RPMI7951 (cell line): ENCODE measurements at regions not wholly inside any gene's neighbourhood (a gene's known extent, or its start where the extent isn't known, plus 50 kb on each side); places are given as distances from the start of the nearest gene placed in this dataset.
"Not testable (repeated sequence)": the region's sequence is repeated elsewhere in the genome, so short reads cannot be mapped to it uniquely, and the experiment has no call there.

Experiments
- DNase-seq: peaks from one replicate; pipeline ENCODE4 v3.0.0-alpha.2; 2012; ENCODE audit warnings: low read depth

- DNase-seq = no peak
Observed at GRCh38 chrX:121854614-121854911, 807.2 kb downstream of the GLUD2 start.

- DNase-seq = no peak
Observed at GRCh38 chrX:121858867-121859647, 811.6 kb downstream of the GLUD2 start.

- DNase-seq = no peak
Observed at GRCh38 chrX:121863976-121864375, 816.6 kb downstream of the GLUD2 start.

- no peak for DNase-seq
Observed at GRCh38 chrX:121864561-121864960, 817.2 kb downstream of the GLUD2 start.

GRCh38 chrX:121869876-121870477 is 822.6 kb downstream of the GLUD2 start:
- no peak for DNase-seq

- no peak for DNase-seq
Observed at GRCh38 chrX:121871122-121871521, 823.7 kb downstream of the GLUD2 start.

- DNase-seq = peak; percentile 54
Observed at GRCh38 chrX:121876305-121876704, 828.9 kb downstream of the GLUD2 start.

GRCh38 chrX:121877337-121877736 is 829.9 kb downstream of the GLUD2 start:
- DNase-seq = not testable (repeated sequence)

- DNase-seq = no peak
Observed at GRCh38 chrX:121886557-121886956, 839.1 kb downstream of the GLUD2 start.

- no peak for DNase-seq
Observed at GRCh38 chrX:121894756-121895155, 847.3 kb downstream of the GLUD2 start.

- peak; percentile 7 for DNase-seq
Observed at GRCh38 chrX:121902463-121902862, 855.1 kb downstream of the GLUD2 start.

GRCh38 chrX:121903961-121904360 is 856.6 kb downstream of the GLUD2 start:
- no peak for DNase-seq

- DNase-seq = no peak
Observed at GRCh38 chrX:121921258-121921657, 873.8 kb downstream of the GLUD2 start.

GRCh38 chrX:121931567-121931966 is 884.2 kb downstream of the GLUD2 start:
- peak; percentile 23 for DNase-seq

GRCh38 chrX:121932688-121933087 is 885.3 kb downstream of the GLUD2 start:
- DNase-seq = no peak

- peak; percentile 11 for DNase-seq
Observed at GRCh38 chrX:121949041-121949760, 901.8 kb downstream of the GLUD2 start.

- DNase-seq = peak; percentile 87
Observed at GRCh38 chrX:121958886-121959285, 911.5 kb downstream of the GLUD2 start.

- peak; percentile 55 for DNase-seq
Observed at GRCh38 chrX:121975671-121976070, 928.3 kb downstream of the GLUD2 start.

GRCh38 chrX:121987163-121987562 is 939.8 kb downstream of the GLUD2 start:
- peak; percentile 78 for DNase-seq

GRCh38 chrX:121987835-121988234 is 940.4 kb downstream of the GLUD2 start:
- no peak for DNase-seq

GRCh38 chrX:122004127-122004526 is 956.7 kb downstream of the GLUD2 start:
- DNase-seq = no peak

GRCh38 chrX:122026665-122027064 is 979.3 kb downstream of the GLUD2 start:
- DNase-seq = no peak

- DNase-seq = peak; percentile 13
Observed at GRCh38 chrX:122046226-122046625, 998.8 kb downstream of the GLUD2 start.
